NCI-H748 treated with DMSO at 0.1 percent for 48 hours (cell line): ENCODE measurements at regions not wholly inside any gene's neighbourhood (a gene's known extent, or its start where the extent isn't known, plus 50 kb on each side); places are given as distances from the start of the nearest gene placed in this dataset.

Experiments used
- DNase-seq: peaks from one replicate; lab custom pipeline; 2025; lab: John Stamatoyannopoulos, UW

DNA sequence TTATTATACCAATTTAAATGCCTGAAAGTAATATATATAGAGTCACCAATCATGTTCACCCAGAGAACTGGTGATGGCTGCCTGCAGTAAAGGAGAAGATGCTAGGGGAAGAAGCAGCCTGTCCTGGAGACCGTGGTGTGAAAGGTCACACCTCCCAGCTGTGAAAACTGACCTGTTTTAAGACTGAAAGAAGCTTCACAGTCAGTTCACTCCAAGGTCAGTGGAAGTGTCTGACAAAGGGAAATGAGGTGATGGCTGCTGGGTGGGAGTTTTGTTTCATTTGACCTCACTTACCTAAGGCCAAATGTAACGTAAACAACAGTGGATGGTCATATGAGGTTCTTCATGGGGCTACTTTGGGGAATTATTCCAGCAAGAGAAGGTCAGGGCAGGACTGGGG lies 352.1 kb upstream of the GATB start:
- DNase-seq: no peak

DNA sequence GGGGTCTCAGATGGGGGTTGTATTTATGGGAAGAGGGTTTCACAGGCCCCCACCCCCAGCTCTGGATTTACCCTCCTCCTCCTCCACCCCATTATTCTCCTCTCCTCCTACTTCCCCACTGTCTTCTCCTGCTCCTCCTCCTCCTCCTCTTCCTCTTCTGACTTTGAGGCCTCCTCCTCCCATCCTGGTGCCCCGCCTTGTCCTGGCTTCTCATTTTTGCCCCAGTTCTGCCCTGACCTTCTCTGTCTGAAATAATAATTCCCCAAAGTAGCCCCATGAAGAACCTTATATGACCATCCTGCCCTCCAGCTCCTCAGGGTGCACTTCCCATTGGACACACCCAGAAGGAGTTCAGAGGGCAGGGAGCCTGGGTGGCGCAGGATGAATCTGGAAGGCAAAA lies 351.4 kb upstream of the GATB start:
- no peak for DNase-seq

DNA sequence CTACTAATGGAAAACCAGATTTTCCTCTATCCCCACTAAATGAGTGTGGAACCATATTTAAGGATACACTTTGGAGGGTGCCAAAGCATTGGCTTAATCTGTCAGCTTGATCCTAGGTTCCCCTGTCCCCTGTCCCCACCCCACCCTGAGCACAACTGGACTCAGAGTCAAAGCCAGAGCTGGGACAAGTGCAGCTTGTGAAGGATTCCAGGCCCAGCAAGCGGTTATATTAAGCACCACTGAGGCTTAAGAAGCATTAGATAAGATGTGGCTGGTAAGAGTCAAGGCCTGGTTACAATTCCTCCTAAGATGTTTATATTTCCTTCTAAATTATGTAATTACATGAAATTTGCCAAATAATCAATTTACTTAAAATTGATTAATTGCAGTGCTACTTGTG lies 350.0 kb upstream of the GATB start:
- no peak for DNase-seq

DNA sequence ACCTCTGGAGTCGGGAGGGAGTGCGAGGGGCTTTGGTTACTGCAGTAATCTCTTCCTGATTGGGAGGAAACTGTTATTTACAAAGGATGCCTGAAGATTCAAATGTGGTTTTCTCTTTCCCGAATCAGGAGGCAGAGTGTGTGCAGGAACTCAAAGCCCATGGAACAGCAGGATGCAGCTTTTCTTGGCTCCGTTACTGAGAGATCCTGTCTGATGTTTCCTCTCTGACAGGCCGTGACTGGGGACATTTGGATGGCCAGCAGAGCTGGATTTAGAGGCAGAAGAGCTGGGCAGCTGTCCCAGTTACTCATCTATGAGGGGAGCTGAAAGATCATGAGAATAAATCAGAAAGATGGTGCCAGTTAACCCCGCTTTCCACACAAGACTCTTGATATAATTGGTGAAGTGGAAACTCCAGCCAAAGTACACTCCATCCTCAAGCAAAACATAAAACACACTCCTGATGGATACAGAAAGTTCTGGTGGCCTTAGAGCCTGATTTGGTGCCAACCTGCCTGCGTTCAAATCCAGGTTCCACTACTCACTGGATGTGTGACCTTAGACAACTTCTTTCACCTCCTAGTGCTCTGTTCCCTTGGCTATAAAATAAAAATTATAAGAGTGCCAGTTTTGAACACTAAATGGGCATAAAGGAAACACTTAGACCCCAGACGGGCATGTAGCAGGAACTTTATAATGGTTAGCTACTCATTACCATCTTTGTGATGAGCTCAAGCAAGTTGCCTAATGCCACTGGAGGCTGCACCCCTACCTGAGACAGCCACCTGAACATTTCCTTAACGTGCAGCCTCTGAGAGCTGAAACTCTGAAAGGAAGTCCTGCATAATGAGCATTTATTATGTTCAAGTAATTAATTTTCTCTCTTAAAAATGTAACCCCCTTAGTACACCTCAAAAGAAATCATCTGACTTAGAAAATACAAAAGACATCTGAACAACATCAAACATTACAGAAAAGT lies 349.0 kb upstream of the GATB start:
- DNase-seq: no peak

DNA sequence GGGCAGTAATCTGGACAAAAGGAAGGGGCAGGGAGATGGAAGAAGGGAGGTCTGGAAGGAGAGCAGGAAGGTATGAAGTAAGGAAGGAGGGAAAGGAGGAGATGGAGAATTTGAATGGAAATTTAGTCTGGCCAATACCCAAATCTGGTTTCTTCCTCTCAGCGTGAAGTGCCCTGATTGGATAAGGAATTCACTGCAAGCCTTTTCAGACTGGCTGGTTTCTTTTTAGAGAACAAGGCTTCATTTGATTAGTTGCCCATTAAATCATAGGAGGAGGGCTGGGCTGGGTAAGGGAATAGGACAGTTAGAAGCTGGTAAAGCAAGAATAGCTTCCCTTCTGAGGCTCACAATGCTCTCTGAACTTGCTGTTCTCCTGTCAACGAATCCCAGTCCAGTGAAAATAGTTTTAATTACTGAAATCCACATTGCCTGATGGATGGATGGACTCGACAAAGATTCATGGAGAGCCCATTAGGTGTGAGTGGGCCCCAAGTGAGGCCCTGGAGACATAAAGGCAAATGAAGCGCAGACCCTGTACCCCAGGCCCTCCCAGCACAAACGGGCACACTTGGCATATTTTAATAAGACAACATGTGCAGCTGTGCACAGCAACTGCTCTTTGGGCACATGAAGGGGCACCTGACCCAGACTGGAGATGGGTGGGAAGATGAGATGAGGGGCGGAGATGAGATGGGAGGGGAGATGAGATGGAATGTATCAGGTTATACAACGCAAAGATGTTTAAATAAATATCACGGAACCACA lies 347.1 kb upstream of the GATB start:
- no peak for DNase-seq

DNA sequence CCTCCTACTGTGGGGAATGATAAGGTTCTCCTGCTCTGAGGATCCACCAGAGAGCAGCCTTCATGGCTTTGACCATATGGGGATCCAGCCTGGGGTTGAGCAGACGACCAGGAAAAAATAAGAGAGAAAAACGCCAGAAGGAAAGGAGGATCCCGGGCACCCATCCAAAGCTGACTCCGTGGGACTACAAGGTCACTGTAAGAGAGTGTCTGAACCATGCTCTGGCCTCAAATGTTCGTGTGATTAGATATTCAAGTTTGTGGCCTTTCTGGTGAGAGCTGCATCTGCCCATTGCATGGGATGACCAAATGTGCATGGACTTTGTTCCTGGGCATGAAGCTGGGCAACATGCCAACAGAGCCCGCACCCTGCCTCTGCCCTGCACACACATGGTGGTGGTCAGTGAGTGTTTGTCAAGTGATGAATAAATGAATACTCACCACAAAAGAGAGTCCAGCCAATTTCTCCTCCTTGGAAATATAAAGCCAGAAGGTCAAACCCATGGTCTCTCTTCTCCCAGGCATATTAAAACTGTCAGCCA lies 346.0 kb upstream of the GATB start:
- DNase-seq: no peak

DNA sequence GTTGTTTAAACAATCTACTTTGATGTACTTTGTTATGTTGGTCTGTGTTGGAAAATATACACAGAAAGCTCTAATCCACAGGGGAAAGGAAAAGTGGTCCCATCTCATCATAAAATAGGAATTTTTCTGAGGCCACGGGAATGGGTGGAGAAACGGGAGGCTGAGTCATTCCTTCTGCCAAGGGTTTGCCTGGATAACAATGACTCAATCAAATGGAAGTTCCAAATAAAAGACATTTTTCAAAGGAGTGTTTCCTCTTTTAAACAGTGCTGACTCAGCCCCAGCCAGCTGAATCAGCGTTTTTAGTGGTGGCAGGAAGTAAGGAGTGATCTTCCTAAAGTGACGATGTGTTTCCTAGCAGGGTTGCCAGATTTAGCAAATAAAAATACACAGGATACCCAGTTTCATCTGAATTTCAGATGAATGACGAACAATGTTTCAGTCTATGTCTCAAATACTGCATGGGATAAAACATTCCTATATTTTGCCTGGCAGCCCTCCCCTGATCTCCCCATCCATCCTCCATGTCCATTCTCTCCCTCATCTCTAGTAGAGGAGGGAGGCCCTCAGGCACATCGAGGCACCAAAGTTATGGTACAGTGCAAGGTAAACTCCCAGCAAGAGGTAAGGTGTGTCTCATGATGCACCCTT lies 345.4 kb upstream of the GATB start:
- no peak for DNase-seq

DNA sequence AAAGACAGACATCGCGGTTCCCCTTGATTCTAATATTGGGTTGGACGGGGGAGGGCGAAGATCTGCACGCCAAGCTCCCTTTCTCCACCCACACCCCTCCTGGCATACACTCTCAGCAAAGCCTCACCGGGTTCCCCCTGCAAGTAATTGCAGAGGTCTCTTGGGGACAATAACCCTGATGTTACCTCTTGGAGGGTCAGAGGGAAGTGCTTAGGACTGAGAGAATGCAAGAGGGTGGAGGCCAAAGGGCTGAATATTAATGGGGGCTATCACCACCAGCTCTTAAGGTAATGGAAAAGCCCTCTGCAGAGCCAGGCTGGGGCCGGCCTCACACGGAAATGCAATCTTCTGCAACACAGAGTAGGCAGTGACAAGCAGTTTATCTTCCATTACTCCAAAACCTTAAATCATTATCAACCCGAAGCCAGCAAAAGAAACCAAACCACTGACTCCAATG lies 344.1 kb upstream of the GATB start:
- DNase-seq: no peak

DNA sequence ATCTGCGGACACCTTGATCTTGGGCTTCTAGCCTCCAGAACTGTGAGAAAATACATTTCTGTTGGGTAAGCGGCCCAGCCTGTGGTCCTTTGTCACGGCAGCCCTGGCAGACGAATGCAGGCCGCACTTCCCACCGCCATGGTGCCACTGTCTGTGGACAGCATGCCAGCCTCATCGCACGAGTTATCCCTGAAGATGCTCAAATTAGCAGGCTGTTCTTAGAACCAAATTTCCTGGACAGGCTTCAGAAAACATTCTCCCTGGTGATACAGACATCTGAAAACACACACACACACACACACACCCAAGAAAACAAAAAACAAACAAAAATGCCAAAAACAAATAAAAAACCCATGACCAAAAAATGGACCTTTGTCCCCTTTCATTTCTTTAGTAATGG lies 343.5 kb upstream of the GATB start:
- no peak for DNase-seq

DNA sequence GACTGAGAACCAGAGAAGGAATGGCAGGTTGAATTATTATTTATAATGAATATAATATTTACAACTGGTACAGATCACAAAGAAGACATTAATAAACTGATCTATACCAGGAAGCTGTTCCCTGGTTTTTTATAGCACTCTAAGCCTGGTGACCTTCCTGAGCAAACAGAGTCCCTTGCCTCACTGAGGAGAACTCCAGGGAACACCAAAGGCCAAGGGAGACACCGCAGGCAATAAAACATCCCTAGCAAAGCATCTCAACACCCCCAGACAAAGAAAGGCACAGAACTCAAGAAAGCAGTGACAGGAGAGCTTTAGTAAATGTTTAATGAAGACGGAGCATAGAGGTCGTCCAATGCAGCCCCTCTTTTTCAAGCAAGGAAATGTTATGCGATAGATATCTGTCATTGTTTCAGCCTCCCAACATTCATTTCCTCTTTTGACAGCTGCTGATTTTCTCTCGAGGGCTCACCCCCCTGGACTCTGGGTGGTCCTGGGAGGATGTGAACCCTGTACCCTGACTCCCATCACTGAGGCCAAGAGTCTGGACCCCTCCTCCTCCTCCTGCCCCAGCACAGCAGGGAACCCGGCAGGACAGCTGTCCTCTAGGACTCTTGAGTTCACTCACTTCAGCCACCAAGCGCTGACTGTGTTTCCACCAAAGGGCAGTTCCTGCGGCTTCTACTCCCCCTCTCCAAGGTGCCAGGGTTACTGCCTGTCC lies 342.5 kb upstream of the GATB start:
- DNase-seq: no peak

DNA sequence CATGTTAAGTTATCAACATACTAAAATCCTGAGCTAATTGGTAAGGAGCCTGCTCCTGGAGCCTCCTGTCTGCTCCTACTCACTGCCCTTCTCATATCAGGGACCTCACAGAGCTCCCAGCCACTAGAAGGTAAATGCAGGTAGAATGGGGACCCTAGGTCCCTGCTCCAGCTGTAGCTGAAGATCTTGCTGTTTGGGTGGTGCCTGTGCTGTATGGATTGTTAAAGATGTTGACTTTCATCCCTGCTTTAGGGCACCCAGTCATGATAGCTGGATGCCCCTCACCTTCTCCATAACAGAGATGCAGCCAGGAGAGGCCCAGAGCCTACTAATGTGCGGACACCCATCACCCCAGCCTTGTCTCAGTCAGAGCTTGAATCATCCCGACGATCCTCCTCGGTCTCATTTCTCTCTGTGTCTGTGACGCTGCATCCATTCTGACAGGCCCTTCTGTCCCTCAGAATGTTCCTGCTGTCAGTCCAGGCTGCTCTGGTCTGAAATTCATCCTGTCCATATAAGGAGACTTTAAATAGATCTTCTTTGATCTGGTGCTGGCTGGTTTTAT lies 341.7 kb upstream of the GATB start:
- DNase-seq: no peak

DNA sequence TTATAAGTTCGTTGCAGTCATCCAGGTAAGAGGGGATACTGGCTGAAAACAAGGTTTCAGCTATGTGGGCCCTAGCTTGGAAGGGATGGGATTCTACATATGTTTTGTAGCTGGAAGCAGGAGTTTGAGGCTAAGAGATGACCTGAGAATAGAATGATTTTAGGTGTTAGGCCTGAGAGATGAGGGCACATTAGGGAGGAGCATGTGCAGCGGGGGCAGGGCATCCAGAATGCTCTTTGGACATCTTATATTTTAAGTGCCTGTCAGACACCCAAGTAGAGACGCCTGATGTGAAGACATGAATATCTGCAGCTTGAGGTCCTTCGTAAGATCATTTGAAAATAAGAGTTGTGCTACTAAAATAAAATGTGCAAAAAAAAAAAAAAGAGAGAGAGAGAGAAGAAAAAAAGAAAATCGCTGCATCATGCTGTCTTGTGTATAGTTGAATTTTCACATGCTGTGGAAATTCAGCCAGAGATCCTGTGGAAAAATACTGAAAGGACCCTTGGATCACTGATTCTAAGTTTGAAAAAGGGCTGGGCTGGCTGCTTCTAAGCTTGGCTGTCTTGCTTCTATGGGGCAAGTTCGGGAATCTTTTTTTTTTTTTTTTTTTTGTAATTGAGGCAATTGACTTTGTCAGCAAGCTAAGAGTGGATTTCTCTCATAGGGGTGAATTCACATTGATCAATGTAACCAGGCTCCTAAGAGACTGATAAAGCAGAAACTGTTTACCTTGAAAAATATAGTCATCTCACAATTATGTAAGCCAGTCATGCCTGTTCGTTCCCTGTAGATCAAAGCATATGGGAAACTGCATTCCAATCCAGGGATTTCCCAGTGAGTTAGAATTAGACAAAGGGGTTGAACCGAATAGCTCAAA lies 341.0 kb upstream of the GATB start:
- DNase-seq: no peak

DNA sequence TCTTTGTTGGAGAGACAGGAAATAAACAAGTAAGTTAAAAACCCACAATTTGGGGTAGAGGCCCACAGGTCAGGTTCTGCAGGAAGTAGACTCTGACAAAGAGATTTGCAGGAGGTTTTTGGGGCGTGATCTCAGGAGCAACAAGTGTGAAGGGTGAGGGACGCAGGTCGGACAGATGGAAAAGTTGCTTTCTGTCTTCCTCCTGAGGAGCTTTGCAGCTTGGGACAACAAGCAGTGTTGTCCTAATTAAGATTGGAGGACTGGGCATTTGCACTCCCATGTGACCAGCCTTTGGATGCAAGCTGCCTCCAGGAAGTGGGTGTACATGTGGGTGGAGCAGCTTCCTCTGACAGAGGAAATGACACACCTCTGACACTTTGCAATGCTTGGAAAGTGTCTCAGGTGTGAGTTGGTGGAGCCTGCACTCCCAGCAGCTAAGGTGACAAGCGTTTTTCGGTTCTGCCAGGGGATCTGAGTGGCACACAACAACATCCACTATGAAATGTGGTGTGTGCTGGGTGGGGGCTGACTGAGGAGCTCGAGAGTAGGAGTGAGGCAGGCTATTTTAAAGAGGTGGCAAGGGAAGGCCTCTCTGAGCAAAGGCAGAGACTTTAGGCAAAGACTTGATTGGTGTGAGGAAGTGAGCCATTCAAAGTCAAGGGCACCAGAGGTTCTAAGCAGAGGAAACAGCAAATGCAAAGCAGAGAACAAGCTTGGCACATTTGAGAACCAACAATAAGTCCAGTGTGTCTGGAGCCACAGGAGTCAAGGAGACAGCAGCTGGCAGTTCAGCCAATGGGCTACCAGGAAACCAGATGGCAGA lies 339.8 kb upstream of the GATB start:
- DNase-seq: no peak

DNA sequence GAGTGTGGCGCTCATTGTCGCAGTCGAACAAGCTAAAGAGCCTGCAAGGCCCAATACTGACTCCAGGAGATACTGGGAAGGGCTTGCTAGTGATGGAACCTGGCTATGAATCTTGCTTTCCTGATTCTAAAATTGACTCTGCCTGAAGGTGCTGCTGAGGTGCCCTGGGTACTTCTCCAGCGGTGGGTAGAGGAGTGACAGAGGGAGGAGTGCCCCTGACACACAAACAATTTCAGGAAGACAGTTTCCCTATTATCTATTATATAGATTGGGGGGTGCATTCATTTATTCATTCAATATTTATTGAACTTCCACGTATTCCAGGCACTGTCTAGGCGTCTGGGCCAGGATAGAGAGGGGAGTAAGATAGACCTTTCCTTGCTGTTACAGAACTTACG lies 339.2 kb upstream of the GATB start:
- DNase-seq: no peak

DNA sequence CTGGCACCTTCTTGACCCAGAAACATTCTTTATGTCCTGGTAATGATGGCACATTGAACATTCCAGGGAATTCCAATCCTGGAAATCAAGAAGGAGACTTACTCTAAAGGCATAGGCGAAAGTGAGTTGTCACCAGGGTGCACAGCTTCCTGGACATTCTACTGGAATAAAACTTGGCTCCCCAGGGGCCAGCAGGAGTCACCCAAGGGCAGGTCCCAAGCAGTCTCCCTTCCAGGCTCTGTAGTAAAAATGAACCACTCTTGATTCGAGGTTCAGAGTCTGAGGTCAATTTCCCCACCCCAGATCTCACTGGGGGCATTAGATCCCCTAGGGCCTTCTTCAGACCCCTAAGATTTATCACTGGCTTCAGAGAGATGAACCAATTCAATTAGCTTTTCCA lies 338.7 kb upstream of the GATB start:
- no peak for DNase-seq

DNA sequence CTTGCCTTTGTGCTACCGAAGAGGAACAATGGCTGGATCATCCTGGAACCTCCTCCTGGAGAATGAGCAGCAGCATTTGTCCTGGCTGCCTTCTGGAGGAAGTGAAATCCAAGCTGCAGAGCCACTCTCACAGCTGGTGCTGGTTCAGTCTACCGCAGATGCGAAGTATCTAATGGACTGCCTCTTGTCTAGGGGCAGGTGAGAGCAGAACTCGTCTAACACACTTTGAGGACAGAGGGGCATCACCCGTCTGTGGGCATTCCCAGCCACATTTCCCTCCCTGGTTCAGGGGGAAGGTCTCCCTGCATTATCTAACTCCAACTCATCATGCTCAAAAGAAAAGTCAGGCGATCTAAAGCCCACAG lies 338.2 kb upstream of the GATB start:
- DNase-seq: no peak

DNA sequence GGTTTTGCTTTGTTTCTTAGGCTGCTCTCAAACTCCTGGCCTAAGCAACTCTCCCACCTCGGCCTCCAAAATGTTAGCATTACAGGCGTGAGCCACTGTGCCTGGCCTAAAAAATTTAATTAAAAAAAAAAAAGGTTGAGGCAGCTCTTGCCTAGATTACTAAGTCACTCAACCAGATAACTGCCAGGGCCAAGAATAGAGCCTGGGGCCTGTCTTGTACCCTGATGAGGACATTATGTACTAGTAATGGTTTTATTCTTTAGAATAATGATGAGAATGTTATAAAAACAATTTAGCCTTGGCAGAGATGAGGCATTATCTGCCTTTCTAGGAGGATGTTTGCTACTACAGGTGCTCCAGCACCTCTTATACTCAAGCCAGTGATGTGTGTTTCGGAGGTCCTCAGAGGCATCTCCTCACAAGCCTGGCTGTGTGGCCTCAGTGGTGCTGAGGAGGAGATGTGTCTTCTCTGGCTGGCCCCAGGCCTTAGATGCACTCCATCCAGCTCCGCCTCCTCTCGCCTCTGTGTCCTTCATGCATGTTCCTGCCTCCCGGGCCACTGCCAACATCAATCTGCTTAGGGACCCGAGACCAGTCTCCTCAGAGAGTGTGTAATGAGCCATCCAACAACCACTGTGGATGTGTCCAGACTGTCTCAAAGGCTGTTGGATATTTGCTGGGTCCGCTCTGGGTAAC lies 337.7 kb upstream of the GATB start:
- no peak for DNase-seq

DNA sequence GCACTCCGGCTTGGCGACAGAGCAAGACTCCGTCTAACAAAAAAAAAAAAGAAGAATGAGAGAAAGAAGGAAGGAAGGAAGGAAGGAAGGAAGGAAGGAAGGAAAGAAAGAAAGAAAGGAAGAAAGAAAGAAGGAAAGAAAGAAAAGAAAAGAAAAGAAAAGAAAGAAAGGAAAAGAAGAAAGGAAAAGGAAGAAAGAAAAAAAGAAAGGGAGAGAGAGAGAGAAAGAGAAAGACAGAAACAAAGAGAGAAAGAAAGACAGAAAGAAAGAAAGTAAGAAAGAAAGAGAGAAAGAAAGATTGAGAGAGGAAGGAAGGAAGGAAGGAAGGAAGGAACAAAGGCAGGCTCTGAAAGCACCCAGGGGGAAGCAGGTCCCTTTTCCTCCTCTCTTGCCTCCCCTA lies 336.6 kb upstream of the GATB start:
- DNase-seq: no peak

DNA sequence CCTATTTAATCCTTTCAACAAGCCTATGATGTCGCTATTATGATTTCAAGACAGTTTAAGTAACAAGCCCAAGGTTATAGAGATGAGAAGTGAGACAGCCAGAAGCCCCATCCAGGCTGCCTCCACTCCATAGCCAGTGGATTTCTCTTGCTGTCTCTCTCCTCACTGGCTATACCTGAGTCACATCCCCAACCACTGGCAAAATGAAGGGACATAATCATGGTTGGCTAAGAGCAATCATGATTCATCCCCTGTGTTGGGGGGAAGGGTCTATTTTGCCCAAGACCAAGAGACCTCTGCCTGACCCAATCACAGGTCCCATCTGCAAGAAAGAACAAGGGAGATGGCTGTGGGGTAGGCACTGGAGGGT lies 334.9 kb upstream of the GATB start:
- DNase-seq: no peak
